ENCODE measurements at regions not wholly inside any gene's neighbourhood (a gene's known extent, or its start where the extent isn't known, plus 50 kb on each side); places are given as distances from the start of the nearest gene placed in this dataset.

DNA sequence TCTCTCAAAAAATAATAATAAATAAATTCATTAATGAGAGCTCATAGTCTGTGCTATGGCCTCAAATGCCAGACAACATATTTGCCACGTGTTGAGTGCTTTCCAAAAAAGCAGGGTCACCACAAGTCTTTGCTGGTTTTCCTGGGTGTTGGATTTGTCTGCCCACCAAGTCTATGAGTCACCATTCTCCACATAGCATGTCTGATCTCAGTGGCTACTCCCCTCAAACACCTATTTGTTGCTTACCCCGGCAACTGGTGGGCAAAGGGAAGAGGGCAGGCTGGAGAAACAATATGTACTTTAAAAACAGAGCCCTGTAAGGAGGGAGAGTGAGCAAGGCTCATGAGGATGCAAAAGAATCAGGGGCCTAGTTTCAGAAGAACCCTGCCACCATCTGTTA is 120.0 kb upstream of the ARRDC4 start:
- DNase-seq (ENCODE audit: low spot score), result no peak
- no peaks in the 10 kb centered on the region for H4K20me1 ChIP-seq (ENCODE audit: insufficient read depth, low read length)
- ChIA-PET CTCF (ENCODE audit: low intra/inter-chr PET ratio, low total read pairs) (no interaction called here), POLR2A (no interaction called here)
- H2AFZ ChIP-seq (ENCODE audit: low read length), result no peak overlapping the region
- no peaks in the 10 kb centered on the region for H3K9me3 ChIP-seq (ENCODE audit: low read length)
- H3K27me3 ChIP-seq (ENCODE audit: control insufficient read depth in 1 of 2, insufficient read depth in 2 of 2, low read length in 2 of 2), result no peaks in the 10 kb centered on the region
- FAIRE-seq, result no peak
- intact Hi-C loops (cut with micrococcal nuclease; ENCODE audit: unreplicated experiment) (no loop called here), in situ Hi-C loops (cut with HindIII; ENCODE audit: extremely low pct_ligation_motif_present, low pct_unique_long_range_greater_than_20kb) (no loop called here)
- no peak overlapping the region for H3K4me2 ChIP-seq (ENCODE audit: low read depth, low read length)
- ATAC-seq, result no peak
- H3K79me2 ChIP-seq (ENCODE audit: insufficient read depth, low read length), result no peaks in the 10 kb centered on the region
- H3K4me3 ChIP-seq (replicated peaks in 1 of 3; ENCODE audit: insufficient read depth in 1 of 3, low read depth in 2 of 3, low read length in 3 of 3), result no peak overlapping the region
- 6% methylated on average over 2 of the region's 2 CpGs for WGBS (ENCODE audit: low lambda C conversion rate)
- no peak overlapping the region for H3K9ac ChIP-seq (ENCODE audit: insufficient read depth, low read depth, low read length)
- H3K4me1 ChIP-seq (ENCODE audit: insufficient read depth, low read length), result no peaks in the 10 kb centered on the region
- BruUV-seq (replicated peaks), result no TSS peak
- H3K27ac ChIP-seq (ENCODE audit: extremely low read length, insufficient read depth, low read length), result no peak overlapping the region
- H3K36me3 ChIP-seq (replicated peaks in 1 of 2; ENCODE audit: control insufficient read depth in 1 of 2, insufficient read depth in 2 of 2, low read length in 2 of 2), result no peaks in the 10 kb centered on the region
- TF ChIP-seq TFE3 (CRISPR knock-in tag; IDR thresholded peaks at IDR 0.05), result no peak
- no peak for TF ChIP-seq ZNF24 (IDR thresholded peaks at IDR 0.05)
- no peak for TF ChIP-seq MBD4 (IDR thresholded peaks at IDR 0.05; ENCODE audit: borderline replicate concordance, low read length)
- no peak for TF ChIP-seq MIER2 (CRISPR knock-in tag; IDR thresholded peaks at IDR 0.05)
- no peak for TF ChIP-seq PAF1 (CRISPR knock-in tag; IDR thresholded peaks at IDR 0.05)
- TF ChIP-seq ZNF772 (CRISPR knock-in tag; IDR thresholded peaks at IDR 0.05), result no peak
- no peak for TF ChIP-seq ZNF432 (CRISPR knock-in tag; IDR thresholded peaks at IDR 0.05; ENCODE audit: borderline replicate concordance)
- no peak for TF ChIP-seq ZNF878 (CRISPR knock-in tag; IDR thresholded peaks at IDR 0.05)
- no peak for TF ChIP-seq ZNF121 (CRISPR knock-in tag; IDR thresholded peaks at IDR 0.05)
- no peak for TF ChIP-seq SP4 (CRISPR knock-in tag; IDR thresholded peaks at IDR 0.05)
- no peak for TF ChIP-seq ATF6 (CRISPR knock-in tag; conservative IDR thresholded peaks at IDR 0.05)
- no peak for TF ChIP-seq LCORL (IDR thresholded peaks at IDR 0.05)
- TF ChIP-seq LCORL (CRISPR knock-in tag; IDR thresholded peaks at IDR 0.05), result no peak
- TF ChIP-seq YY1 (IDR thresholded peaks at IDR 0.05; ENCODE audit: insufficient read depth, insufficient replicate concordance, low read depth, low read length), result no peak
- TF ChIP-seq, protein P1, sequence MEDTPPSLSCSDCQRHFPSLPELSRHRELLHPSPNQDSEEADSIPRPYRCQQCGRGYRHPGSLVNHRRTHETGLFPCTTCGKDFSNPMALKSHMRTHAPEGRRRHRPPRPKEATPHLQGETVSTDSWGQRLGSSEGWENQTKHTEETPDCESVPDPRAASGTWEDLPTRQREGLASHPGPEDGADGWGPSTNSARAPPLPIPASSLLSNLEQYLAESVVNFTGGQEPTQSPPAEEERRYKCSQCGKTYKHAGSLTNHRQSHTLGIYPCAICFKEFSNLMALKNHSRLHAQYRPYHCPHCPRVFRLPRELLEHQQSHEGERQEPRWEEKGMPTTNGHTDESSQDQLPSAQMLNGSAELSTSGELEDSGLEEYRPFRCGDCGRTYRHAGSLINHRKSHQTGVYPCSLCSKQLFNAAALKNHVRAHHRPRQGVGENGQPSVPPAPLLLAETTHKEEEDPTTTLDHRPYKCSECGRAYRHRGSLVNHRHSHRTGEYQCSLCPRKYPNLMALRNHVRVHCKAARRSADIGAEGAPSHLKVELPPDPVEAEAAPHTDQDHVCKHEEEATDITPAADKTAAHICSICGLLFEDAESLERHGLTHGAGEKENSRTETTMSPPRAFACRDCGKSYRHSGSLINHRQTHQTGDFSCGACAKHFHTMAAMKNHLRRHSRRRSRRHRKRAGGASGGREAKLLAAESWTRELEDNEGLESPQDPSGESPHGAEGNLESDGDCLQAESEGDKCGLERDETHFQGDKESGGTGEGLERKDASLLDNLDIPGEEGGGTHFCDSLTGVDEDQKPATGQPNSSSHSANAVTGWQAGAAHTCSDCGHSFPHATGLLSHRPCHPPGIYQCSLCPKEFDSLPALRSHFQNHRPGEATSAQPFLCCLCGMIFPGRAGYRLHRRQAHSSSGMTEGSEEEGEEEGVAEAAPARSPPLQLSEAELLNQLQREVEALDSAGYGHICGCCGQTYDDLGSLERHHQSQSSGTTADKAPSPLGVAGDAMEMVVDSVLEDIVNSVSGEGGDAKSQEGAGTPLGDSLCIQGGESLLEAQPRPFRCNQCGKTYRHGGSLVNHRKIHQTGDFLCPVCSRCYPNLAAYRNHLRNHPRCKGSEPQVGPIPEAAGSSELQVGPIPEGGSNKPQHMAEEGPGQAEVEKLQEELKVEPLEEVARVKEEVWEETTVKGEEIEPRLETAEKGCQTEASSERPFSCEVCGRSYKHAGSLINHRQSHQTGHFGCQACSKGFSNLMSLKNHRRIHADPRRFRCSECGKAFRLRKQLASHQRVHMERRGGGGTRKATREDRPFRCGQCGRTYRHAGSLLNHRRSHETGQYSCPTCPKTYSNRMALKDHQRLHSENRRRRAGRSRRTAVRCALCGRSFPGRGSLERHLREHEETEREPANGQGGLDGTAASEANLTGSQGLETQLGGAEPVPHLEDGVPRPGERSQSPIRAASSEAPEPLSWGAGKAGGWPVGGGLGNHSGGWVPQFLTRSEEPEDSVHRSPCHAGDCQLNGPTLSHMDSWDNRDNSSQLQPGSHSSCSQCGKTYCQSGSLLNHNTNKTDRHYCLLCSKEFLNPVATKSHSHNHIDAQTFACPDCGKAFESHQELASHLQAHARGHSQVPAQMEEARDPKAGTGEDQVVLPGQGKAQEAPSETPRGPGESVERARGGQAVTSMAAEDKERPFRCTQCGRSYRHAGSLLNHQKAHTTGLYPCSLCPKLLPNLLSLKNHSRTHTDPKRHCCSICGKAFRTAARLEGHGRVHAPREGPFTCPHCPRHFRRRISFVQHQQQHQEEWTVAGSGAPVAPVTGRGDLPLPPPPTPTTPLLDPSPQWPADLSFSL (CRISPR knock-in tag; IDR thresholded peaks at IDR 0.05), result no peak
- no peak for TF ChIP-seq ATF7 (IDR thresholded peaks at IDR 0.05)
- no peak for TF ChIP-seq ATF7 (CRISPR knock-in tag; IDR thresholded peaks at IDR 0.05)

Measured in HepG2 (cell line).